GM12873 (cell line): ENCODE measurements at regions not wholly inside any gene's neighbourhood (a gene's known extent, or its start where the extent isn't known, plus 50 kb on each side); places are given as distances from the start of the nearest gene placed in this dataset.

Source experiments
- CTCF ChIP-seq: IDR thresholded peaks from 2 replicates; pipeline ENCODE4 v1.5.1; 2012; ENCODE audit warnings: low read depth, mild to moderate bottlenecking, moderate library complexity, low read length, control low read depth; ENCODE audit not compliant: insufficient read depth; ENCODE audit errors: missing control alignments

DNA sequence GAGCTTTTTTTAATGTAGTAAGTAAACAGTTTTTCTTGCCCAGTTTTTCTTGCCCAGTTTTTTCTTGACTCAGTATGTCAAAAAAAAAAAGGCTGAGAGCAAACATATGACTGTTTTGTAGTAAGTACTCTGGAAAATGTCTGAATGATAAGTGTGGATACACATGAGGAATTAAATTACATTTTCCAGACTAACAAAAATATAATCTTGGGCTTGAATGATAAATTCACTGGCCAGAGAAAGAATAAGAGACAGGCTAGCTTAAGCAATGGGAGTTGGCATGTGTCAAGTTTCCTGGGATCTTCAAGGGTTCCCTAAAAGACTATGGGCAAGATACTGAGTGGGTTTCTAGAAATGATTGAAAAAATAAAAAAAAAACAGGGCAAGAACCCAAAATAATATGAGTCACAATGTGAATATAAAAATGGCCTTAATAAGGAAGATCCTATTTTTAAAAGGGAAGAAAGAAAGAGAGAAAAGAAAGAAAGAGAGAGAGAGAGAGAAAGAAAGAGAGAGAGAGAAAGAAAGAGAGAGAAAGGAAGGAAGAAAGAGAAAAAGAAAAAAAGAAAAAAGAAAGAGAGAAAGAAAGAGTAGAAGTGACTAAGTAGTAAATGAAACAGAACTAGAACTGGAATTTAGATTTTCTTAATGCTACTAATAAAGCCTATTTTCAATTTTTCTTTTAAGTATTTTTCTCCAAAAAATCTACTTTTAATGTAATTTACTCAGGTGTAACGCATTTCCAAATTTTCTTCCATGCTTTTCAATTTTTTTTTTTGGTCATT is 60.2 kb downstream of the TFPI2 start:
- no peak for TF ChIP-seq CTCF

GRCh38 chr7:93828260-93828659 is 62.3 kb downstream of the TFPI2 start:
- TF ChIP-seq CTCF, result no peak

DNA sequence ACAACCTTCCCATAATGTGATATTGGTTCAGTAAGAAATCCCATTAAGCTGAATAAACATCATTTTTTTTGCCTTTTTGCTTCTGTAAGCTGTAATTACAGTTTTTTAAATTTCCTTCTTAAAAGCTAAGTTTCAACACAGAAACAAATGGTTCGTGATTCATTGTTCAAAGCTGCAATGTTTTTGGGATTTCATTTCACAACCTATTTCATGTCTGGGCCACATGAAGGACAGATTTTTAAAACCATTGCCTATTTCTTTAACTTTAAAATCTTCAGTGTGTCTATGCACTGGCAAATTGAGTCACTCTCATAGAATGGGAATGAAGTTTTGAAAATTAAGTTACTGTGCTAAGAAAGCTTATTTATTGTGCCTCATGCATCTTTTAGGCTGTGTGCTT is 66.9 kb downstream of the TFPI2 start:
- TF ChIP-seq CTCF, result no peak

GRCh38 chr7:93821463-93821862 is 69.1 kb downstream of the TFPI2 start:
- TF ChIP-seq CTCF, result no peak

DNA sequence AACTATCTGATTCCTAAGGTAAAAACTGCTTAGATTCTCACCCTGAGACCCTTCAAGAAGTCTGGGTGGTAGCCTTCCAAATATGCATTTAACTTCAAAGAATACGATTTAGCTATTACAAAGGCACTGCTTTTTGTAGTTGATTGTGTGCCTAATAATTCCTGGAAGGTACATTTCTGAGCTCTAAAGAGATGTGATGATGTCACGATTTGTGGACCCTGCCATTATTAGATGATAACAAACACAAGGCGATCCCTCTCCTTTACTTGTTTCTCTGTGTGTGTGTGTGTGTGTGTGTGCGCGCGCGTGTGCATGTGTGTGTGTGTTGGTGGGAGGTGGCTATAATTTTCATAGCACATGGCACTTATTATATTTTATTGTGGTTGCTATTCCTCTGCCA is 70.9 kb downstream of the TFPI2 start:
- no peak for TF ChIP-seq CTCF

- TF ChIP-seq CTCF, result no peak
Observed at GRCh38 chr7:93817526-93817925, 73.0 kb downstream of the TFPI2 start.

- TF ChIP-seq CTCF, result no peak
Observed at GRCh38 chr7:93817004-93817403, 73.5 kb downstream of the TFPI2 start.
